GM12878 (cell line): ENCODE measurements at regions not wholly inside any gene's neighbourhood (a gene's known extent, or its start where the extent isn't known, plus 50 kb on each side); places are given as distances from the start of the nearest gene placed in this dataset.
A peak's percentile ranks its signal among the peaks of the same experiment; 100 is the strongest.

Experiments
- ATAC-seq: fragments of 200-7000 bp; cut with Tn5 transposase; 3 replicates; pipeline ENCODE4 v1.9.1; 2020; ENCODE audit warnings: mild to moderate bottlenecking, moderate library complexity
- BruUV-seq: library from RNA; stranded (reverse); fragments of 400-500 nt; replicated peaks from 2 replicates; lab custom pipeline; 2021; lab: Mats Ljungman, UMichigan
- CTCF ChIA-PET: fragments of 300-600 bp; sonication (Branson Sonifier 250); formaldehyde crosslinking; extraction: SDS; loops from one replicate; lab custom pipeline; 2021; ENCODE audit warnings: inconsistent platforms; lab: Yijun Ruan, JAX
- POLR2A ChIA-PET: fragments of 350-600 bp; formaldehyde crosslinking; extraction: SDS; loops from one replicate; lab custom pipeline; 2021; ENCODE audit warnings: inconsistent platforms; lab: Charles Lee
- RAD21 ChIA-PET: fragments of 300-600 bp; sonication (Branson Sonifier 250); formaldehyde crosslinking; loops from one replicate; lab custom pipeline; 2023; ENCODE audit warnings: antibody characterized with exemption; ENCODE audit not compliant: unreplicated experiment; lab: Charles Lee
- SMC1A ChIA-PET: fragments of 300-600 bp; sonication (Branson Sonifier 250); formaldehyde crosslinking; loops from one replicate; lab custom pipeline; 2023; ENCODE audit not compliant: unreplicated experiment, uncharacterized antibody; lab: Charles Lee
- DNase-seq: peaks from one replicate; pipeline ENCODE4 v3.0.0-alpha.2; 2011; ENCODE audit warnings: low read depth, low spot score
- FAIRE-seq: peaks from 3 replicates; lab custom pipeline; 2011; peaks lifted over from hg19 to GRCh38; lab: Jason Lieb, UNC
- H2AFZ ChIP-seq: 2 replicates; pipeline ENCODE4 v1.6.0; 2011; ENCODE audit warnings: low read depth, low read length, control low read depth; ENCODE audit not compliant: control insufficient read depth
- H3K27ac ChIP-seq: 2 replicates; pipeline ENCODE4 v1.5.1; 2011; ENCODE audit warnings: control low read depth; ENCODE audit not compliant: control insufficient read depth, insufficient read depth
- H3K27me3 ChIP-seq, 2 experiments: replicated peaks in 1 of 2; 2 replicates each; pipeline versions ENCODE4 v1.6.0 to v1.6.1; 2011; ENCODE audit warnings: low read length in 1 of 2; ENCODE audit not compliant: control insufficient read depth in 2 of 2, insufficient read depth in 2 of 2
- H3K36me3 ChIP-seq, 2 experiments: 2 replicates each; pipeline ENCODE4 v1.5.1; 2011; ENCODE audit warnings: low read length in 1 of 2; ENCODE audit not compliant: control insufficient read depth in 2 of 2, insufficient read depth in 2 of 2
- H3K4me1 ChIP-seq: 2 replicates; pipeline ENCODE4 v1.6.1; 2011; ENCODE audit warnings: mild to moderate bottlenecking, low read length, moderate library complexity, mixed read lengths; ENCODE audit not compliant: control insufficient read depth, insufficient read depth
- H3K4me2 ChIP-seq: 2 replicates; pipeline ENCODE4 v1.6.0; 2011; ENCODE audit warnings: control low read depth; ENCODE audit not compliant: control insufficient read depth, insufficient read depth
- H3K4me3 ChIP-seq: fragments of 200-600 bp; sonication (generic); 2 replicates; pipeline ENCODE4 v1.5.1; 2016
- H3K79me2 ChIP-seq: 2 replicates; pipeline ENCODE4 v1.6.0; 2011; ENCODE audit warnings: low read length; ENCODE audit not compliant: control insufficient read depth, insufficient read depth
- H3K9ac ChIP-seq: 2 replicates; pipeline ENCODE4 v1.8.0; 2011; ENCODE audit warnings: low read length, control low read depth, mixed read lengths; ENCODE audit not compliant: control insufficient read depth, insufficient read depth
- H3K9me3 ChIP-seq: replicated peaks from 3 replicates; pipeline ENCODE4 v1.5.1; 2011; ENCODE audit warnings: mild to moderate bottlenecking, low read length; ENCODE audit not compliant: control insufficient read depth, insufficient read depth
- H4K20me1 ChIP-seq: 2 replicates; pipeline ENCODE4 v1.6.0; 2011; ENCODE audit not compliant: control insufficient read depth, insufficient read depth
- BHLHE40 ChIP-seq, 2 experiments: fragments of 450-650 bp in 1 of 2; IDR thresholded peaks; 2 replicates each; pipeline ENCODE4 v1.6.1; 2011 to 2017; ENCODE audit warnings: low read depth in 2 of 2, borderline replicate concordance in 1 of 2, improper control_type of control experiment in 1 of 2, low read length in 1 of 2, mild to moderate bottlenecking in 1 of 2
- DPF2 ChIP-seq: fragments of 450-650 bp; IDR thresholded peaks from 2 replicates; pipeline ENCODE4 v1.6.1; 2017; ENCODE audit warnings: mild to moderate bottlenecking
- IKZF2 ChIP-seq, 2 experiments: fragments of 450-650 bp; IDR thresholded peaks; 2 replicates each; pipeline ENCODE4 v1.6.1; 2017; ENCODE audit warnings: mild to moderate bottlenecking in 2 of 2, moderate library complexity in 2 of 2
- MEF2A ChIP-seq: IDR thresholded peaks from 2 replicates; pipeline ENCODE4 v1.6.1; 2011; ENCODE audit warnings: low read depth, mild to moderate bottlenecking, low read length, moderate library complexity; ENCODE audit not compliant: insufficient read depth
- MEF2B ChIP-seq: fragments of 450-650 bp; IDR thresholded peaks from 2 replicates; pipeline ENCODE4 v1.6.1; 2018; ENCODE audit warnings: mild to moderate bottlenecking, moderate library complexity; ENCODE audit not compliant: partially characterized antibody, poor library complexity, severe bottlenecking
- NKRF ChIP-seq: fragments of 450-650 bp; conservative IDR thresholded peaks from 2 replicates; pipeline ENCODE4 v1.6.1; 2017; ENCODE audit warnings: mild to moderate bottlenecking, moderate library complexity
- RUNX3 ChIP-seq: IDR thresholded peaks from 2 replicates; pipeline ENCODE4 v1.6.1; 2012; ENCODE audit warnings: low read length, inconsistent platforms
- USF2 ChIP-seq: IDR thresholded peaks from 2 replicates; pipeline ENCODE4 v1.6.1; 2011; ENCODE audit warnings: low read depth, low read length, improper control_type of control experiment, borderline replicate concordance
- ZNF24 ChIP-seq: fragments of 450-650 bp; IDR thresholded peaks from 2 replicates; pipeline ENCODE4 v1.6.1; 2017; ENCODE audit warnings: antibody characterized with exemption, mild to moderate bottlenecking
- WGBS: methylation state at CpG from one replicate; pipeline ENCODE4 v1.1.6; 2016; ENCODE audit warnings: low lambda C conversion rate; ENCODE audit not compliant: insufficient replicate concordance, insufficient coverage; ENCODE audit errors: missing lambda C conversion rate; 5-methylcytosine and 5-hydroxymethylcytosine counted together
- in situ Hi-C: fragments of 300-500 bp; cut with MboI; formaldehyde crosslinking; loops from 9 replicates; pipeline ENCODE4 v1.14.3; 2018; ENCODE audit warnings: mixed read lengths
- intact Hi-C: fragments of 100-400 bp; cut with micrococcal nuclease; formaldehyde crosslinking; loops from one replicate; pipeline ENCODE4 v1.14.2; 2022; ENCODE audit not compliant: unreplicated experiment
- TF ChIP-seq, protein P1 (sequence below): fragments of 450-650 bp; IDR thresholded peaks from 2 replicates; pipeline ENCODE4 v1.6.1; 2017; ENCODE audit warnings: mild to moderate bottlenecking, low read depth, inconsistent platforms; ENCODE audit not compliant: poor library complexity, severe bottlenecking
- TF ChIP-seq, protein P2 (sequence below): fragments of 450-650 bp; IDR thresholded peaks from 2 replicates; pipeline ENCODE4 v1.6.1; 2014; ENCODE audit warnings: mild to moderate bottlenecking
- TF ChIP-seq, protein P3 (sequence below): fragments of 450-650 bp; IDR thresholded peaks from 2 replicates; pipeline ENCODE4 v1.6.1; 2016; ENCODE audit warnings: mild to moderate bottlenecking
- TF ChIP-seq, protein P4 (sequence below): fragments of 450-650 bp; IDR thresholded peaks from 2 replicates; pipeline ENCODE4 v1.6.1; 2017; ENCODE audit warnings: low read depth, mild to moderate bottlenecking, moderate library complexity

GRCh38 chr20:6838181-6838826 lies 70.8 kb downstream of the BMP2 start:
- BruUV-seq, result no TSS peak
- TF ChIP-seq USF2 (no peak), IKZF2 (IDR thresholded peaks at IDR 0.05) (peak; percentile 81 to 88), NKRF (peak; percentile 70), MEF2B (peak; percentile 74), MEF2A (no peak), RUNX3 (peak; percentile 32; the same call in 1 of the 2 replicates), ZNF24 (peak; percentile 58; the same call in 1 of the 2 replicates), DPF2 (peak; percentile 90), BHLHE40 (IDR thresholded peaks at IDR 0.05; ENCODE audit: borderline replicate concordance in 1 of 2, low read depth in 2 of 2, low read length in 1 of 2) (peak; percentile 85 to 93)
- TF ChIP-seq, protein P1, sequence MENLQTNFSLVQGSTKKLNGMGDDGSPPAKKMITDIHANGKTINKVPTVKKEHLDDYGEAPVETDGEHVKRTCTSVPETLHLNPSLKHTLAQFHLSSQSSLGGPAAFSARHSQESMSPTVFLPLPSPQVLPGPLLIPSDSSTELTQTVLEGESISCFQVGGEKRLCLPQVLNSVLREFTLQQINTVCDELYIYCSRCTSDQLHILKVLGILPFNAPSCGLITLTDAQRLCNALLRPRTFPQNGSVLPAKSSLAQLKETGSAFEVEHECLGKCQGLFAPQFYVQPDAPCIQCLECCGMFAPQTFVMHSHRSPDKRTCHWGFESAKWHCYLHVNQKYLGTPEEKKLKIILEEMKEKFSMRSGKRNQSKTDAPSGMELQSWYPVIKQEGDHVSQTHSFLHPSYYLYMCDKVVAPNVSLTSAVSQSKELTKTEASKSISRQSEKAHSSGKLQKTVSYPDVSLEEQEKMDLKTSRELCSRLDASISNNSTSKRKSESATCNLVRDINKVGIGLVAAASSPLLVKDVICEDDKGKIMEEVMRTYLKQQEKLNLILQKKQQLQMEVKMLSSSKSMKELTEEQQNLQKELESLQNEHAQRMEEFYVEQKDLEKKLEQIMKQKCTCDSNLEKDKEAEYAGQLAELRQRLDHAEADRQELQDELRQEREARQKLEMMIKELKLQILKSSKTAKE, result peak; percentile 71
- TF ChIP-seq, protein P2, sequence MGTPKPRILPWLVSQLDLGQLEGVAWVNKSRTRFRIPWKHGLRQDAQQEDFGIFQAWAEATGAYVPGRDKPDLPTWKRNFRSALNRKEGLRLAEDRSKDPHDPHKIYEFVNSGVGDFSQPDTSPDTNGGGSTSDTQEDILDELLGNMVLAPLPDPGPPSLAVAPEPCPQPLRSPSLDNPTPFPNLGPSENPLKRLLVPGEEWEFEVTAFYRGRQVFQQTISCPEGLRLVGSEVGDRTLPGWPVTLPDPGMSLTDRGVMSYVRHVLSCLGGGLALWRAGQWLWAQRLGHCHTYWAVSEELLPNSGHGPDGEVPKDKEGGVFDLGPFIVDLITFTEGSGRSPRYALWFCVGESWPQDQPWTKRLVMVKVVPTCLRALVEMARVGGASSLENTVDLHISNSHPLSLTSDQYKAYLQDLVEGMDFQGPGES, result no peak
- TF ChIP-seq, protein P3, sequence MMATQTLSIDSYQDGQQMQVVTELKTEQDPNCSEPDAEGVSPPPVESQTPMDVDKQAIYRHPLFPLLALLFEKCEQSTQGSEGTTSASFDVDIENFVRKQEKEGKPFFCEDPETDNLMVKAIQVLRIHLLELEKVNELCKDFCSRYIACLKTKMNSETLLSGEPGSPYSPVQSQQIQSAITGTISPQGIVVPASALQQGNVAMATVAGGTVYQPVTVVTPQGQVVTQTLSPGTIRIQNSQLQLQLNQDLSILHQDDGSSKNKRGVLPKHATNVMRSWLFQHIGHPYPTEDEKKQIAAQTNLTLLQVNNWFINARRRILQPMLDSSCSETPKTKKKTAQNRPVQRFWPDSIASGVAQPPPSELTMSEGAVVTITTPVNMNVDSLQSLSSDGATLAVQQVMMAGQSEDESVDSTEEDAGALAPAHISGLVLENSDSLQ, result peak; percentile 74
- TF ChIP-seq, protein P4, sequence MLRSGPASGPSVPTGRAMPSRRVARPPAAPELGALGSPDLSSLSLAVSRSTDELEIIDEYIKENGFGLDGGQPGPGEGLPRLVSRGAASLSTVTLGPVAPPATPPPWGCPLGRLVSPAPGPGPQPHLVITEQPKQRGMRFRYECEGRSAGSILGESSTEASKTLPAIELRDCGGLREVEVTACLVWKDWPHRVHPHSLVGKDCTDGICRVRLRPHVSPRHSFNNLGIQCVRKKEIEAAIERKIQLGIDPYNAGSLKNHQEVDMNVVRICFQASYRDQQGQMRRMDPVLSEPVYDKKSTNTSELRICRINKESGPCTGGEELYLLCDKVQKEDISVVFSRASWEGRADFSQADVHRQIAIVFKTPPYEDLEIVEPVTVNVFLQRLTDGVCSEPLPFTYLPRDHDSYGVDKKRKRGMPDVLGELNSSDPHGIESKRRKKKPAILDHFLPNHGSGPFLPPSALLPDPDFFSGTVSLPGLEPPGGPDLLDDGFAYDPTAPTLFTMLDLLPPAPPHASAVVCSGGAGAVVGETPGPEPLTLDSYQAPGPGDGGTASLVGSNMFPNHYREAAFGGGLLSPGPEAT, result peak; percentile 84

More at GRCh38 chr20:6838181-6838826, 70.8 kb downstream of the BMP2 start:
- DNase-seq (peak; percentile 25), ATAC-seq (peak; percentile 84), FAIRE-seq (no peak)
- H2AFZ ChIP-seq, result no peak overlapping the region; the same call in 1 of the 2 replicates
- no peaks in the 10 kb centered on the region for H3K27me3 ChIP-seq
- 12% methylated on average over 11 of the region's 11 CpGs for WGBS
- H3K9ac ChIP-seq, result no peak overlapping the region
- H3K4me3 ChIP-seq, result no peak overlapping the region
- in situ Hi-C loops (no loop called here), intact Hi-C loops (no loop called here)
- POLR2A ChIA-PET, result interaction anchor here (0.7 to 12.0 kb wide), 14 partner anchors 9 to 101 kb away, joined by 3 to 100 read pairs (median 6); no protein-coding TSS in a partner anchor
- no peak overlapping the region for H3K27ac ChIP-seq
- CTCF ChIA-PET, result interaction anchor here (0.8 to 12.1 kb wide), 16 partner anchors 7 to 448 kb away, joined by 3 to 118 read pairs (median 8); partner anchors contain the start of gene BMP2
- H3K4me2 ChIP-seq, result no peak overlapping the region
- RAD21 ChIA-PET, result interaction anchor here (0.6 to 8.1 kb wide), 30 partner anchors 7 to 550 kb away, joined by 3 to 197 read pairs (median 6); no protein-coding TSS in a partner anchor
- no peaks in the 10 kb centered on the region for H3K9me3 ChIP-seq
- H4K20me1 ChIP-seq, result no peaks in the 10 kb centered on the region
- no peaks in the 10 kb centered on the region for H3K4me1 ChIP-seq
- H3K36me3 ChIP-seq, result no peaks in the 10 kb centered on the region
- SMC1A ChIA-PET, result interaction anchor here (1.0 to 14.3 kb wide), 22 partner anchors 7 to 447 kb away, joined by 3 to 270 read pairs (median 22); no protein-coding TSS in a partner anchor
- no peaks in the 10 kb centered on the region for H3K79me2 ChIP-seq
